22Rv1 (cell line): ENCODE measurements at regions not wholly inside any gene's neighbourhood (a gene's known extent, or its start where the extent isn't known, plus 50 kb on each side); places are given as distances from the start of the nearest gene placed in this dataset.

Experiments used
- ZFX ChIP-seq: fragments of 450-650 bp; IDR thresholded peaks from 2 replicates; pipeline ENCODE4 v1.6.1; 2017; ENCODE audit warnings: antibody characterized with exemption, borderline replicate concordance
- TF ChIP-seq, protein P1 (sequence below): fragments of 450-650 bp; IDR thresholded peaks from 2 replicates; pipeline ENCODE4 v1.5.1; 2017; ENCODE audit warnings: mild to moderate bottlenecking

DNA sequence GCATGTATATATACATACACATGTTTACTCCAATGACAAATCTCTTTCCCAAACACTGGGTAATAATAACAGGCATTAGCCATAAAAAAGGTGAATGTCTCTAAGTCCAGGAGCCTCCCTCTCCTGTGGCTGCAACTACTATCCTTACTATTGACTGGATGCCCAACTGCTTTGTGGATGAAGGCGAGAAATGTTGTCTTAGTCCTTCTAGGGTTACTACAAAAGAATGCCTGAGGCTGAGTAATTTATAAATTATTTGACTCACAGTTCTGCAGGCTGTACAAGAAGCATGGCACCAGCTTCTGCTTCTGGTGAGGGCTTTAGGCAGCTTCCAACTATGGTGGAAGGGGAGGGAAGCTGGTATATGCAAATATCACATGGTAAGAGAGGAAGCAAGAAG, 366.0 kb upstream of the DDHD1 start:
- TF ChIP-seq, protein P1, sequence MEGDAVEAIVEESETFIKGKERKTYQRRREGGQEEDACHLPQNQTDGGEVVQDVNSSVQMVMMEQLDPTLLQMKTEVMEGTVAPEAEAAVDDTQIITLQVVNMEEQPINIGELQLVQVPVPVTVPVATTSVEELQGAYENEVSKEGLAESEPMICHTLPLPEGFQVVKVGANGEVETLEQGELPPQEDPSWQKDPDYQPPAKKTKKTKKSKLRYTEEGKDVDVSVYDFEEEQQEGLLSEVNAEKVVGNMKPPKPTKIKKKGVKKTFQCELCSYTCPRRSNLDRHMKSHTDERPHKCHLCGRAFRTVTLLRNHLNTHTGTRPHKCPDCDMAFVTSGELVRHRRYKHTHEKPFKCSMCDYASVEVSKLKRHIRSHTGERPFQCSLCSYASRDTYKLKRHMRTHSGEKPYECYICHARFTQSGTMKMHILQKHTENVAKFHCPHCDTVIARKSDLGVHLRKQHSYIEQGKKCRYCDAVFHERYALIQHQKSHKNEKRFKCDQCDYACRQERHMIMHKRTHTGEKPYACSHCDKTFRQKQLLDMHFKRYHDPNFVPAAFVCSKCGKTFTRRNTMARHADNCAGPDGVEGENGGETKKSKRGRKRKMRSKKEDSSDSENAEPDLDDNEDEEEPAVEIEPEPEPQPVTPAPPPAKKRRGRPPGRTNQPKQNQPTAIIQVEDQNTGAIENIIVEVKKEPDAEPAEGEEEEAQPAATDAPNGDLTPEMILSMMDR = no peak
- no peak for TF ChIP-seq ZFX
